ENCODE measurements at regions not wholly inside any gene's neighbourhood (a gene's known extent, or its start where the extent isn't known, plus 50 kb on each side); places are given as distances from the start of the nearest gene placed in this dataset.
A peak's percentile ranks its signal among the peaks of the same experiment; 100 is the strongest.

GRCh38 chr9:7607421-7607820, 192.2 kb downstream of the DMAC1 start:
- Histone ChIP-seq H3K4me1 (ENCODE audit: control insufficient read depth in 2 of 3, insufficient read depth in 2 of 3, low read depth in 1 of 3, low read length in 3 of 3) (no peaks in the 10 kb centered on the region), H3K9ac (ENCODE audit: low read length in 3 of 3) (no peak overlapping the region), H3K9me3 (ENCODE audit: control insufficient read depth in 2 of 3, insufficient read depth in 1 of 3, low read length in 3 of 3) (no peaks in the 10 kb centered on the region), H3K36me3 (ENCODE audit: control insufficient read depth in 2 of 3, insufficient read depth in 3 of 3, low read length in 3 of 3) (no peaks in the 10 kb centered on the region), H3K27me3 (ENCODE audit: control insufficient read depth, insufficient read depth, low read length) (no peaks in the 10 kb centered on the region), H3K4me3 (ENCODE audit: low read length in 3 of 3) (no peak overlapping the region), H3K27ac (ENCODE audit: low read depth in 2 of 2, low read length in 2 of 2) (no peak overlapping the region)
- TF ChIP-seq CTCF (IDR thresholded peaks at IDR 0.05; ENCODE audit: borderline replicate concordance, extremely low read depth, insufficient read depth): no peak
- intact Hi-C loops (cut with DNase I): no loop called here
- no peak for FAIRE-seq
- DNase-seq: no peak

GRCh38 chr9:7606591-7606990, 193.0 kb downstream of the DMAC1 start:
- no peak for DNase-seq
- no peak for FAIRE-seq
- TF ChIP-seq CTCF (IDR thresholded peaks at IDR 0.05; ENCODE audit: borderline replicate concordance, extremely low read depth, insufficient read depth): no peak
- Histone ChIP-seq H3K9me3 (ENCODE audit: control insufficient read depth in 2 of 3, insufficient read depth in 1 of 3, low read length in 3 of 3) (no peaks in the 10 kb centered on the region), H3K9ac (ENCODE audit: low read length in 3 of 3) (no peak overlapping the region), H3K4me3 (ENCODE audit: low read length in 3 of 3) (no peak overlapping the region), H3K27ac (ENCODE audit: low read depth in 2 of 2, low read length in 2 of 2) (no peak overlapping the region), H3K36me3 (ENCODE audit: control insufficient read depth in 2 of 3, insufficient read depth in 3 of 3, low read length in 3 of 3) (no peaks in the 10 kb centered on the region), H3K27me3 (ENCODE audit: control insufficient read depth, insufficient read depth, low read length) (no peaks in the 10 kb centered on the region), H3K4me1 (ENCODE audit: control insufficient read depth in 2 of 3, insufficient read depth in 2 of 3, low read depth in 1 of 3, low read length in 3 of 3) (no peaks in the 10 kb centered on the region)
- intact Hi-C loops (cut with DNase I): no loop called here

GRCh38 chr9:7601739-7602138, 197.8 kb downstream of the DMAC1 start:
- no peak for TF ChIP-seq CTCF (IDR thresholded peaks at IDR 0.05; ENCODE audit: borderline replicate concordance, extremely low read depth, insufficient read depth)
- DNase-seq: no peak
- Histone ChIP-seq H3K27me3 (ENCODE audit: control insufficient read depth, insufficient read depth, low read length) (no peaks in the 10 kb centered on the region), H3K9me3 (ENCODE audit: control insufficient read depth in 2 of 3, insufficient read depth in 1 of 3, low read length in 3 of 3) (no peaks in the 10 kb centered on the region), H3K4me3 (ENCODE audit: low read length in 3 of 3) (no peak overlapping the region), H3K4me1 (ENCODE audit: control insufficient read depth in 2 of 3, insufficient read depth in 2 of 3, low read depth in 1 of 3, low read length in 3 of 3) (no peaks in the 10 kb centered on the region), H3K36me3 (ENCODE audit: control insufficient read depth in 2 of 3, insufficient read depth in 3 of 3, low read length in 3 of 3) (no peaks in the 10 kb centered on the region), H3K27ac (ENCODE audit: low read depth in 2 of 2, low read length in 2 of 2) (no peak overlapping the region), H3K9ac (ENCODE audit: low read length in 3 of 3) (no peak overlapping the region)
- no peak for FAIRE-seq
- intact Hi-C loops (cut with DNase I): no loop called here

GRCh38 chr9:7597716-7598115, 201.9 kb downstream of the DMAC1 start:
- Histone ChIP-seq H3K27ac (ENCODE audit: low read depth in 2 of 2, low read length in 2 of 2) (no peak overlapping the region), H3K9ac (ENCODE audit: low read length in 3 of 3) (no peak overlapping the region), H3K27me3 (ENCODE audit: control insufficient read depth, insufficient read depth, low read length) (no peaks in the 10 kb centered on the region), H3K9me3 (ENCODE audit: control insufficient read depth in 2 of 3, insufficient read depth in 1 of 3, low read length in 3 of 3) (peaks cover 0 to 8% (median 0%) of the 10 kb centered on the region in 3 donors), H3K36me3 (ENCODE audit: control insufficient read depth in 2 of 3, insufficient read depth in 3 of 3, low read length in 3 of 3) (no peaks in the 10 kb centered on the region), H3K4me3 (ENCODE audit: low read length in 3 of 3) (no peak overlapping the region), H3K4me1 (ENCODE audit: control insufficient read depth in 2 of 3, insufficient read depth in 2 of 3, low read depth in 1 of 3, low read length in 3 of 3) (no peaks in the 10 kb centered on the region)
- no peak for FAIRE-seq
- DNase-seq: peak in 1 of 5 donors; percentile 42
- no peak for TF ChIP-seq CTCF (IDR thresholded peaks at IDR 0.05; ENCODE audit: borderline replicate concordance, extremely low read depth, insufficient read depth)
- intact Hi-C loops (cut with DNase I): no loop called here
